Testis (tissue), 2 donors: ENCODE measurements at regions not wholly inside any gene's neighbourhood (a gene's known extent, or its start where the extent isn't known, plus 50 kb on each side); places are given as distances from the start of the nearest gene placed in this dataset.

Experiments used
- CTCF ChIP-seq, 3 experiments: fragments of 450-650 bp in 2 of 3; fragments of 200-600 bp in 1 of 3; sonication (generic) in 1 of 3; IDR thresholded peaks; one replicate each; pipeline ENCODE4 v1.5.1; 2016 to 2019; ENCODE audit warnings: antibody characterized with exemption in 3 of 3, mild to moderate bottlenecking in 2 of 3, moderate library complexity in 1 of 3
- POLR2A ChIP-seq: fragments of 450-650 bp; IDR thresholded peaks from one replicate; pipeline ENCODE4 v1.6.1; 2017; ENCODE audit warnings: antibody characterized with exemption, mild to moderate bottlenecking, moderate library complexity

GRCh38 chr11:70594606-70595005 lies 196.3 kb downstream of the CTTN start:
- TF ChIP-seq CTCF (IDR thresholded peaks at IDR 0.05) (no peak), POLR2A (no peak)
